ENCODE measurements at regions not wholly inside any gene's neighbourhood (a gene's known extent, or its start where the extent isn't known, plus 50 kb on each side); places are given as distances from the start of the nearest gene placed in this dataset.
"Not testable (repeated sequence)": the region's sequence is repeated elsewhere in the genome, so short reads cannot be mapped to it uniquely, and the experiment has no call there.

GRCh38 chr18:61676773-61677434, 215.9 kb downstream of the RNF152 start:
- DNase-seq: no peak

- DNase-seq: no peak
Measured at GRCh38 chr18:61669320-61669719, 223.5 kb downstream of the RNF152 start.

GRCh38 chr18:61666876-61667590, 225.8 kb downstream of the RNF152 start:
- no peak for DNase-seq

- DNase-seq: no peak
Measured at GRCh38 chr18:61664419-61665084, 228.3 kb downstream of the RNF152 start.

- DNase-seq: no peak
Measured at GRCh38 chr18:61662726-61663125, 230.1 kb downstream of the RNF152 start.

GRCh38 chr18:61658431-61658830, 234.4 kb downstream of the RNF152 start:
- DNase-seq: no peak

GRCh38 chr18:61657066-61657732, 235.6 kb downstream of the RNF152 start:
- no peak for DNase-seq

GRCh38 chr18:61655630-61656029, 237.2 kb downstream of the RNF152 start:
- no peak for DNase-seq

GRCh38 chr18:61653823-61654551, 238.8 kb downstream of the RNF152 start:
- no peak for DNase-seq

- no peak for DNase-seq
Measured at GRCh38 chr18:61651880-61652268, 240.9 kb downstream of the RNF152 start.

GRCh38 chr18:61651145-61651879, 241.5 kb downstream of the RNF152 start:
- no peak for DNase-seq

- no peak for DNase-seq
Measured at GRCh38 chr18:61643884-61644647, 248.7 kb downstream of the RNF152 start.

- DNase-seq: no peak
Measured at GRCh38 chr18:61639886-61640285, 252.9 kb downstream of the RNF152 start.

GRCh38 chr18:61637905-61638595, 254.8 kb downstream of the RNF152 start:
- DNase-seq: no peak

GRCh38 chr18:61637319-61637718, 255.5 kb downstream of the RNF152 start:
- DNase-seq: peak; percentile 65 to 85

- DNase-seq: peak; percentile 62 to 69
Measured at GRCh38 chr18:61635901-61636528, 256.8 kb downstream of the RNF152 start.

GRCh38 chr18:61628085-61628484, 264.7 kb downstream of the RNF152 start:
- DNase-seq: no peak

GRCh38 chr18:61624631-61625030, 268.2 kb downstream of the RNF152 start:
- DNase-seq: not testable (repeated sequence)

GRCh38 chr18:61619783-61620182, 273.0 kb downstream of the RNF152 start:
- no peak for DNase-seq

GRCh38 chr18:61618816-61619215, 274.0 kb downstream of the RNF152 start:
- DNase-seq: no peak

All from SHP77 (cell line).